ENCODE measurements at regions not wholly inside any gene's neighbourhood (a gene's known extent, or its start where the extent isn't known, plus 50 kb on each side); places are given as distances from the start of the nearest gene placed in this dataset.

DNA sequence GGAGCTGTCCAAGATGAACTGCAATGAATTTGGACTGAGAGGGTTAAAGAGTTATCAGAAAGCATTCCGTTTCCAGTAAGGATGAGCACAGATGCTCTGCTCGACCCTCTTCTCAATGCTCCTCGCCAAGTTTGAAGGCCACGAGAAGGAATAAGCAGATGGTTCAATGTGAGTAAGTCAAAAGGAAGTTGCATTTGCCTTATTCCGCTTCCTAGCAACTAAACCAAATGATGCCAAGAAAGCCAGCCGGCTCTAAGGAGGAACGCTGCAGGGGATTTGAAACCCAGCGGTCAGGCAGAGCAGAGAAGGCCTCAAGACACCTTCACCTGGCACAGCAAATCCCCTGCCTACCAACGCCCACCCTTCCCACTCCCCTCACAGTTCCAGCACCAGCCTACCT is 52.1 kb upstream of the CNEP1R1 start:
- no peak overlapping the region for H3K27ac ChIP-seq
- no peak for TF ChIP-seq ZFX (IDR thresholded peaks at IDR 0.05; ENCODE audit: borderline replicate concordance)
- TF ChIP-seq, protein P1, sequence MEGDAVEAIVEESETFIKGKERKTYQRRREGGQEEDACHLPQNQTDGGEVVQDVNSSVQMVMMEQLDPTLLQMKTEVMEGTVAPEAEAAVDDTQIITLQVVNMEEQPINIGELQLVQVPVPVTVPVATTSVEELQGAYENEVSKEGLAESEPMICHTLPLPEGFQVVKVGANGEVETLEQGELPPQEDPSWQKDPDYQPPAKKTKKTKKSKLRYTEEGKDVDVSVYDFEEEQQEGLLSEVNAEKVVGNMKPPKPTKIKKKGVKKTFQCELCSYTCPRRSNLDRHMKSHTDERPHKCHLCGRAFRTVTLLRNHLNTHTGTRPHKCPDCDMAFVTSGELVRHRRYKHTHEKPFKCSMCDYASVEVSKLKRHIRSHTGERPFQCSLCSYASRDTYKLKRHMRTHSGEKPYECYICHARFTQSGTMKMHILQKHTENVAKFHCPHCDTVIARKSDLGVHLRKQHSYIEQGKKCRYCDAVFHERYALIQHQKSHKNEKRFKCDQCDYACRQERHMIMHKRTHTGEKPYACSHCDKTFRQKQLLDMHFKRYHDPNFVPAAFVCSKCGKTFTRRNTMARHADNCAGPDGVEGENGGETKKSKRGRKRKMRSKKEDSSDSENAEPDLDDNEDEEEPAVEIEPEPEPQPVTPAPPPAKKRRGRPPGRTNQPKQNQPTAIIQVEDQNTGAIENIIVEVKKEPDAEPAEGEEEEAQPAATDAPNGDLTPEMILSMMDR (IDR thresholded peaks at IDR 0.05): no peak
